Astrocyte of the cerebellum (primary cell): ENCODE measurements at regions not wholly inside any gene's neighbourhood (a gene's known extent, or its start where the extent isn't known, plus 50 kb on each side); places are given as distances from the start of the nearest gene placed in this dataset.

Experiments used
- DNase-seq: peaks from one replicate; pipeline ENCODE4 v3.0.0-alpha.2; 2011; ENCODE audit warnings: low read depth
- H3K4me3 ChIP-seq: 2 replicates; pipeline ENCODE4 v1.5.1; 2011; ENCODE audit warnings: mild to moderate bottlenecking, low read depth, low read length, moderate library complexity
- CTCF ChIP-seq: IDR thresholded peaks from 2 replicates; pipeline ENCODE4 v1.5.1; 2012; ENCODE audit warnings: low read length, low read depth, moderate library complexity, mild to moderate bottlenecking; ENCODE audit errors: missing control alignments
- in situ Hi-C: cut with HindIII; loops from 2 replicates; pipeline ENCODE4 v1.10.0; 2017; ENCODE audit warnings: low sequenced_read_pairs

GRCh38 chr18:40670668-40671375, 1284.2 kb upstream of the PIK3C3 start:
- H3K4me3 ChIP-seq: no peak overlapping the region
- in situ Hi-C loops: no loop called here
- DNase-seq: no peak
- TF ChIP-seq CTCF: no peak

- in situ Hi-C loops: no loop called here
- DNase-seq: no peak
- no peak overlapping the region for H3K4me3 ChIP-seq
- TF ChIP-seq CTCF: no peak
Measured at GRCh38 chr18:40662898-40663437, 1292.1 kb upstream of the PIK3C3 start.

GRCh38 chr18:40653682-40654081, 1301.4 kb upstream of the PIK3C3 start:
- no peak overlapping the region for H3K4me3 ChIP-seq
- TF ChIP-seq CTCF: no peak
- in situ Hi-C loops: no loop called here
- DNase-seq: no peak

- in situ Hi-C loops: no loop called here
- no peak overlapping the region for H3K4me3 ChIP-seq
- DNase-seq: no peak
- TF ChIP-seq CTCF: no peak
Measured at GRCh38 chr18:40652321-40652720, 1302.7 kb upstream of the PIK3C3 start.

- DNase-seq: no peak
- in situ Hi-C loops: no loop called here
- H3K4me3 ChIP-seq: no peak overlapping the region
- TF ChIP-seq CTCF: no peak
Measured at GRCh38 chr18:40651163-40651562, 1303.9 kb upstream of the PIK3C3 start.

- in situ Hi-C loops: no loop called here
- no peak for TF ChIP-seq CTCF
- DNase-seq: no peak
- H3K4me3 ChIP-seq: no peak overlapping the region
Measured at GRCh38 chr18:40642692-40643229, 1312.3 kb upstream of the PIK3C3 start.
